H1 (cell line): ENCODE measurements at regions not wholly inside any gene's neighbourhood (a gene's known extent, or its start where the extent isn't known, plus 50 kb on each side); places are given as distances from the start of the nearest gene placed in this dataset.

Experiments used
- ATF2 ChIP-seq: IDR thresholded peaks from 2 replicates; pipeline ENCODE4 v1.6.1; 2012; ENCODE audit warnings: low read length, inconsistent platforms
- BCL11A ChIP-seq, 2 experiments: IDR thresholded peaks; one replicate each; pipeline ENCODE4 v1.6.1; 2011; ENCODE audit warnings: low read depth in 2 of 2, low read length in 2 of 2, mild to moderate bottlenecking in 2 of 2
- BRCA1 ChIP-seq: IDR thresholded peaks from 2 replicates; pipeline ENCODE4 v1.6.1; 2012; ENCODE audit warnings: low read depth, low read length, improper control_type of control experiment
- CREB1 ChIP-seq: IDR thresholded peaks from 2 replicates; pipeline ENCODE4 v1.6.1; 2012; ENCODE audit warnings: inconsistent platforms
- CTCF ChIP-seq, 3 experiments: IDR thresholded peaks; 1 replicate in 2 of 3; 2 replicates in 1 of 3; pipeline versions ENCODE4 v1.5.1 to v1.6.1; 2011; ENCODE audit warnings: low read length in 3 of 3, mild to moderate bottlenecking in 3 of 3, inconsistent platforms in 2 of 3, low read depth in 1 of 3, moderate library complexity in 1 of 3; ENCODE audit not compliant: insufficient read depth in 1 of 3; ENCODE audit errors: control extremely low read depth in 1 of 3
- E2F6 ChIP-seq: IDR thresholded peaks from 2 replicates; pipeline ENCODE4 v1.6.1; 2012; ENCODE audit warnings: inconsistent platforms
- EZH2 ChIP-seq: fragments of 200-600 bp; sonication (generic); IDR thresholded peaks from 2 replicates; pipeline ENCODE4 v1.7.1; 2012; ENCODE audit warnings: low read depth, mild to moderate bottlenecking, moderate library complexity, low read length, inconsistent platforms; ENCODE audit not compliant: severe bottlenecking
- RFX5 ChIP-seq: IDR thresholded peaks from 2 replicates; pipeline ENCODE4 v1.6.1; 2011; ENCODE audit warnings: low read depth, low read length, improper control_type of control experiment, borderline replicate concordance
- RNF2 ChIP-seq: fragments of 200-900, 300-1000 bp; sonication (generic); IDR thresholded peaks from 2 replicates; pipeline ENCODE4 v1.7.1; 2016; ENCODE audit warnings: borderline replicate concordance, low read depth, mild to moderate bottlenecking, antibody characterized with exemption, low read length; ENCODE audit not compliant: poor library complexity, severe bottlenecking; ENCODE audit errors: missing control alignments
- SIN3A ChIP-seq, 2 experiments: IDR thresholded peaks in 1 of 2; conservative IDR thresholded peaks in 1 of 2; 2 replicates each; pipeline ENCODE4 v1.6.1; 2011 to 2012; ENCODE audit warnings: low read length in 2 of 2, improper control_type of control experiment in 1 of 2, low read depth in 1 of 2, mild to moderate bottlenecking in 1 of 2
- TAF1 ChIP-seq: IDR thresholded peaks from 2 replicates; pipeline ENCODE4 v1.6.1; 2011; ENCODE audit warnings: mild to moderate bottlenecking, low read depth, low read length

GRCh38 chr2:40874380-40874779 is 422.5 kb upstream of the SLC8A1 start:
- TF ChIP-seq ATF2 (no peak), CREB1 (no peak), E2F6 (no peak), EZH2 (no peak), TAF1 (no peak), BRCA1 (no peak), RNF2 (no peak), RFX5 (no peak), BCL11A (IDR thresholded peaks at IDR 0.05; ENCODE audit: low read depth in 2 of 2, low read length in 2 of 2) (no peak), SIN3A (conservative IDR thresholded peaks at IDR 0.05 in 1 of 2, IDR thresholded peaks at IDR 0.05 in 1 of 2; ENCODE audit: low read depth in 1 of 2, low read length in 2 of 2) (no peak), CTCF (IDR thresholded peaks at IDR 0.05; ENCODE audit: control extremely low read depth in 1 of 3, insufficient read depth in 1 of 3, low read depth in 1 of 3, low read length in 3 of 3) (no peak)
